T follicular helper cell (primary cell): ENCODE measurements at regions not wholly inside any gene's neighbourhood (a gene's known extent, or its start where the extent isn't known, plus 50 kb on each side); places are given as distances from the start of the nearest gene placed in this dataset.

Experiments
- DNase-seq: peaks from one replicate; pipeline ENCODE4 v3.0.0-alpha.2; 2020; ENCODE audit warnings: low read depth

DNA sequence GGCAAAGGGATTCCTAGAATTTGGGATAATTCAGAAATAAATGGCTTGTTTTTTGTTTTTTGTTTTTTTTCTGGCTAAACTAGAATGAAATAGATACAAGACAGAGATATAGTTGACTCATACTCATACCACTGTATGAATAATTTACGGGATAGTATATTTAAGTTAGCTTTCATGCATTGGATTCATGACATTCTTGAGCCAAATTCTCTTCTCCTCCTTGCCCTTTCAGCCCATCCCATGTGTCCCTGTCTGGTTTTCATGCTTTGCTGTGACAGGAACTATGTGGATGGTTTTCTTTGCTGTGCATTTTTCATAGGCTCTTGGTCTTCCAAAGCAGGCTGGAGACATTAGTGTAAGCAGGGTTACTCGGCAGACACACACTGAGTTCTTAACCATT lies 66.6 kb upstream of the UMPS start:
- DNase-seq = no peak

- DNase-seq = no peak
These were observed 65.4 kb upstream of the UMPS start for GRCh38 chr3:124664804-124665203.

DNA sequence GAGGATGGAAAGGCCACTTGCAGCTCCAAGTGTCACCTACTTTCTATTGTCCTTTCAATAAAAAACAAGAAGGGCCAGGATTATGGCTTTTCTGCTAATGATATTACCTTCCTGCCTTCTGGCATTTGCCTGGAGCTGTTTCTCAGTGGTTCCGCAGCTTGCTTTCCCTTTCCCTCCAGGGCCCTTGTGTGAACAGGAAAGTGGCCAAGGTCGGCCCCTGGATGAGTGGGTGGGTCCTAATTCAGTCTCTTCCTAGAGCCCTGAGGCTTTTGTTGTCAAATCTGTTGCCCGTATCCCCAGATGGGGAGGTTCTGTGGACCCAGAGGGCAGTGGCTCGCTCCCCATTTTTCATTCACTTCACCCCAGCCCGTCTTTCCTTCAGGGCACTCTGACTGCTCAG lies 64.2 kb upstream of the UMPS start:
- no peak for DNase-seq

DNA sequence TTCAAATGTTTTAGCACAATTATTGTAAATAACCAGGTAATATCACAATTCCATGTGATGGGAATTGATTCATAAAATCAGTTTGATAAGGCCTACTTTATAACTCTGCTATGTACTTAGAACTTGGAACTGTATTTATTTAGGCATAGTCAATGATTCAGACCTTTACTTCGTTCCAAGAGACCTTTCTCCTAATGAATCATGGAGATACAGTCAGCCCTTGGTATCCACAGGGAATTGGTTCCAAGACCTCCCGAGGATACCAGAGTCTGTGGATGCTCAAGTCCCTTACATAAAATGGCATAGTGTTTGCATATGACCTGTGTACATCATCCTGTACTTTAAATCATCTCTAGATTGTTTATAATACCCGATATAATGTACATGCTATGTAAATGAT lies 60.8 kb upstream of the UMPS start:
- DNase-seq = no peak

DNA sequence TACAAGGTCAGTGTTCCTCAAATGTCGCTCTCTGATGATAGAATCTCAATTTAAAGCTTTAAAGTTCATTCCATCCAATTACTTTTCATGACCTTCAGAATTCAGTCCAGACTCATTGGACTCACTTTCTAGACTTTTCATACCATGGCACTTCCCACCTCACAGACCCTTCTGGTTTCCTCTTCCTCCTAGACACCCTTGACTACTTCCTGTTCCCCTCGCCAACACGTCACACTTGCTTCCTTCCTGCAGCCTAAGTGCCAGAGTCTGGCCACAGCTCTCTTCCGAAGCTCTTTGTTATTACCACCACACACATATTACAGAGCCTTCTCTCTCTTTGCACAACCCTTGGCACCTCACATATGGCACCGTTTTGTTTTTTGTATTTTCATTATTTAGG lies 59.1 kb upstream of the UMPS start:
- DNase-seq = no peak

DNA sequence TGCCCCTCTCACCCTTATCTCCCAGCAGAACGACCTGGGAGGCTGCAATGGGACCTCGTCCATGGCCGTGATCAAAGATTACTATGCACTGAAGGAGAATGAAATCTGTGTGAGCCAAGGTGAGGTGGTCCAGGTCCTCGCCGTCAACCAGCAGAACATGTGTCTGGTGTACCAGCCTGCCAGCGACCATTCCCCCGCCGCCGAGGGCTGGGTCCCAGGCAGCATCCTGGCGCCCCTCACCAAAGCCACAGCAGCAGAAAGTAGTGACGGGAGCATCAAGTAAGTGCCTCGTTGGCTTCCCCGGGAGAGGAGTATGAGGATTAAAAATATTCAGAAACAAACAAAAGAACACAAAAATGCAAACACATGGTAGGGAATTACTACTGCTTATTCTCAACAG lies 55.9 kb upstream of the UMPS start:
- no peak for DNase-seq

DNA sequence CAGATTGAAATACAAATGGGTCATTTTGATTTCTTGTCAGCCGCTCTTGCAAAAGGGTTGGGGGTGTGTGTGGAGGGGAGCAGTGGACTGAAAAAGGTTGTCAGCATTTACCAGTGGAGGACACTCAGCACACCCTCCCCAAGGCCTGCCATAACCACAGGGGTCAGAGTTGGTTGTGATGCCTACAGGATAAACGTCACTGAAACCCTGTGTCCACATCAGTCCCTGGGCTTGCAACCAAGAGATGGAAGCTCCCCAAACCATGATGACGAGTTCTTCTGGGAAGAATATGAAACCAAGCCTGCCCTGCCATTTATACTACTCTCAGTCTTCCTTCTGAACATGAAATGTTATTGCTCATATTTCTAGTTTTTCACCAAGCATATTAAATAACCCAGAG lies 54.0 kb upstream of the UMPS start:
- no peak for DNase-seq

DNA sequence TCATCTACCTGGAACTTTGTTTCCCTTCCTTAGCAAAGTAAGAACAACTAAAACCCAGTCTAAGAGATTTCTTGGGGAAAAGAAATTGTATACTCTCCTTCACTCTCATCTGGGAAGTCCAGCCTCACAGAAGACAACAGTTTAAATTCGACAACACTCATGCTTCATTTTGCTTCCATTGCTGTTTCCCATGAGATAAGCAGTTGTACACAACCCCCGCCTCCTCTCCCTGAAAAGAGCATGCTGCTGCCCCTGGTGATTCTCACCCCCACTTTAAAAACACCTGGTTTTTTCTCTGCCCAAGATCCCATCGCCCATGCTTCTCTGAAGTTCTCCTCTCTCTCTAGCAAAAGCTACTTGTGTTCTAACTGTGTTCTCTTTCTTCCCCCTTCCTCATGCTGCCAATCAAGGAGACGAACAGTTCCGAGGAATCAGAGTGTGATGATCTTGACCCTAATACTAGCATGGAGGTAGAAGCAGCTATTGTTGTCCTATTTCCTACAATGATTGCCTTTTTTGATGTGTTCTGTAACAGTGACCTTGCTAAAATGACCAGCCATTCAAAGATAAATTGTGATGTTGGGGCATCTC lies 51.1 kb upstream of the UMPS start:
- DNase-seq = no peak
